HUES64 (cell line): ENCODE measurements at regions not wholly inside any gene's neighbourhood (a gene's known extent, or its start where the extent isn't known, plus 50 kb on each side); places are given as distances from the start of the nearest gene placed in this dataset.
"Not testable (repeated sequence)": the region's sequence is repeated elsewhere in the genome, so short reads cannot be mapped to it uniquely, and the experiment has no call there.

ENCODE experiments used
- H3K27ac ChIP-seq: 2 replicates; pipeline ENCODE4 v1.7.0; 2013; ENCODE audit warnings: low read depth, low read length, inconsistent platforms
- H3K27me3 ChIP-seq: 2 replicates; pipeline ENCODE4 v1.6.1; 2013; ENCODE audit warnings: mild to moderate bottlenecking, low read length; ENCODE audit not compliant: insufficient read depth
- H3K36me3 ChIP-seq: 2 replicates; pipeline ENCODE4 v1.6.1; 2013; ENCODE audit warnings: mild to moderate bottlenecking, low read length; ENCODE audit not compliant: insufficient read depth
- H3K4me1 ChIP-seq: 2 replicates; pipeline ENCODE4 v1.6.1; 2013; ENCODE audit warnings: mild to moderate bottlenecking, low read length, moderate library complexity; ENCODE audit not compliant: insufficient read depth
- H3K4me3 ChIP-seq: 2 replicates; pipeline ENCODE4 v1.5.1; 2013; ENCODE audit warnings: mild to moderate bottlenecking, low read length, moderate library complexity
- H3K9ac ChIP-seq: 2 replicates; pipeline ENCODE4 v1.6.1; 2013; ENCODE audit warnings: mild to moderate bottlenecking, low read depth, low read length
- H3K9me3 ChIP-seq: 2 replicates; pipeline ENCODE4 v1.6.1; 2013; ENCODE audit warnings: low read depth, low read length; ENCODE audit not compliant: insufficient read depth
- WGBS: fragments of 150-250, 120-280 bp; methylation state at CpG from one replicate; pipeline ENCODE4 v1.1.7; 2013; ENCODE audit warnings: missing lambda C conversion rate; 5-methylcytosine and 5-hydroxymethylcytosine counted together

DNA sequence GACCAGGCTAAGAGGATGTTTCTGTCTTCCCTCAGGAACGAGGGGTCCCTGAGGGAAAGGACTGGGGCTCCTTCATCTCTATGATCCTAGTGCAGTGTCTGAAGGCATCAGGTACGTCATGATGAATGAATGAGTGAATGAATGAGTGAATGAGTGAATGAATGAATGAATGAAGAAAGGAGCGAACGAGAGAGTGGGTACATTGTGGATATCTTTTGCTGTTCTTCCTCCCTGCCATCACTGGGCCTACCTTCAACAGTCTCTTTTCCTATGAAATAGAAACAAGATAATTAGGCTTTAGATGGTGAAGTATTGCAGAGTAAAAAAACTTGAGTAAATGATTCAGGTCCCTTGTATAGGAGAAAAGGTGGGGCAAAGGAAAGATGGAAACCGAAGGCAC lies 111.3 kb upstream of the CRHR1 start:
- Histone ChIP-seq H3K4me3 (no peak overlapping the region), H3K9ac (no peak overlapping the region), H3K9me3 (no peaks in the 10 kb centered on the region), H3K27me3 (no peaks in the 10 kb centered on the region), H3K36me3 (no peaks in the 10 kb centered on the region), H3K27ac (no peak overlapping the region), H3K4me1 (no peaks in the 10 kb centered on the region)
- WGBS, result 88% methylated on average over 5 of the region's 5 CpGs

DNA sequence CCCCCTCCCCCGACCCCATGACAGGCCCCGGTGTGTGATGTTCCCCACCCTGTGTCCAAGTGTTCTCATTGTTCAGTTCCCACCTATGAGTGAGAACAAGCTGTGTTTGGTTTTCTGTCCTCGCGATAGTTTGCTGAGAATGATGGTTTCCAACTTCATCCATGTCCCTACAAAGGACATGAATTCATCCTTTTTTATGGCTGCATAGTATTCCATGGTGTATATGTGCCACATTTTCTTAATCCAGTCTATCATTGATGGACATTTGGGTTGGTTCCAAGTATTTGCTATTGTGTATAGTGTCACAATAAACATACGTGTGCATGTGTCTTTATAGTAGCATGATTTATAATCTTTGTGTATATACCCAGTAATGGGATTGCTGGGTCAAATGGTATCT lies 110.4 kb upstream of the CRHR1 start:
- not testable (repeated sequence) for H3K4me3 ChIP-seq, H3K36me3 ChIP-seq, H3K9ac ChIP-seq, H3K9me3 ChIP-seq, H3K27me3 ChIP-seq, H3K27ac ChIP-seq, H3K4me1 ChIP-seq
- 98% methylated on average over 4 of the region's 5 CpGs for WGBS

DNA sequence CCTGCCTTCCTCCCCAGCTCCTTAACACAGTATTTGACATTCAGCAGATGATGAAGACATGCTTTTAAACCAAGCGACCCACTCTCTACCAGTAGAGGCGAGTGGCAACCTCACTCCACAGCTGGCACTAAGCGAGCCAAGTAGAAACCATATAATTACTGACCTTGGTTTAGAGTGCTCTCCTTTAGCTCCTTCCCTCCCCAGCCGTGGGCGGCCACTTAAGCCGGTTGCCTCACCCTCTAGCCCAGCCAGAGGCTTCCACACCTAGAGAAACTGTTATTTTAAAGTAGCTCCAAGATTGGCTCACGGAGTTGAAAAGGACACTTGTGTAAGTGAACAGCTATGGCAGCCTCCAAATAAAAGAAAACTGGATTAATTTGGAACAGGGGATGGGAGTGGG lies 109.1 kb upstream of the CRHR1 start:
- Histone ChIP-seq H3K27ac (no peak overlapping the region), H3K4me1 (no peaks in the 10 kb centered on the region), H3K36me3 (no peaks in the 10 kb centered on the region), H3K9me3 (no peaks in the 10 kb centered on the region), H3K9ac (no peak overlapping the region), H3K27me3 (no peaks in the 10 kb centered on the region), H3K4me3 (no peak overlapping the region)
- 81% methylated on average over 7 of the region's 7 CpGs for WGBS

DNA sequence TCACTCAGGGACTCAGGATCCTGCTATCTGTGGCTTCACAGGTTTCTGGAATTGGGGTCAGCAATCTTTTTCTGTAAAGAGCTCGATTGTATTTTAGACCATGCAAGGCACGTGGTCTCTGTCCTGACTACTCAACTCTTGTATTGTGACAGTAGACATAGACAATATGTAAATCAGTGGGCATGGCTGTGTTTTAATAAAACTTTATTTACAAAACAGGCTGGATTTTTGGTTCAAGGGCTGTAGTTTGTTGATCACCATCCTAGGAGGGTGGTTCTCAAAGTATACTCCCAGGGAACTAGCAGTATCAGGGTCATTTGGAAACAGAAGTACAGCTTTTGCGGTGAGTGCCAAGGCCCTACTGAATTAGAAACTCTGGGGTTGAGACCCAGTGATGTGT lies 108.2 kb upstream of the CRHR1 start:
- Histone ChIP-seq H3K27ac (no peak overlapping the region), H3K9ac (no peak overlapping the region), H3K27me3 (no peaks in the 10 kb centered on the region), H3K4me3 (no peak overlapping the region), H3K4me1 (no peaks in the 10 kb centered on the region), H3K9me3 (no peaks in the 10 kb centered on the region), H3K36me3 (no peaks in the 10 kb centered on the region)
- 86% methylated on average over 3 of the region's 3 CpGs for WGBS

DNA sequence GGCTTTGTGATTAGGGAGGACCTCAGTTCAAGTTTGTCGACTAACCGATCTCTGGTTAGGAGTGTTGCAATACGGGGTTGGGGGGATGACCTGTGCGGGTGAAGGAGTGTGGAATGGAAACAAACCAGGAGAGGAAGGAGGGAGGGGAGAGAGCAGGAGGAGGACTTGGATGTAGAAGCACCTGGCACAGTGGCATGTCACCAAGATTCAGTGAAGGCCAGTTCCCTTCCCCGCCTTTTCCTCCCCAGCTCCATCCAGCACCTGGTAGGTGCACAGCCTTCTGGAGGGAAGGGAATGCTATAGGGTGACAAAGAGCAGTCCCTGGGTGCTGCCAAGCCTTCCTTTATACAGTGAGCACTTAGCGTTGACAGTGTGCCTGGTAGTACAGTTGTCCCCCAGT lies 107.4 kb upstream of the CRHR1 start:
- Histone ChIP-seq H3K9me3 (no peaks in the 10 kb centered on the region), H3K27me3 (no peaks in the 10 kb centered on the region), H3K4me3 (no peak overlapping the region), H3K9ac (no peak overlapping the region), H3K27ac (no peak overlapping the region), H3K36me3 (no peaks in the 10 kb centered on the region), H3K4me1 (peaks cover under 1% of the 10 kb centered on the region; the same call in 1 of the 2 replicates)
- WGBS, result 85% methylated on average over 6 of the region's 6 CpGs

DNA sequence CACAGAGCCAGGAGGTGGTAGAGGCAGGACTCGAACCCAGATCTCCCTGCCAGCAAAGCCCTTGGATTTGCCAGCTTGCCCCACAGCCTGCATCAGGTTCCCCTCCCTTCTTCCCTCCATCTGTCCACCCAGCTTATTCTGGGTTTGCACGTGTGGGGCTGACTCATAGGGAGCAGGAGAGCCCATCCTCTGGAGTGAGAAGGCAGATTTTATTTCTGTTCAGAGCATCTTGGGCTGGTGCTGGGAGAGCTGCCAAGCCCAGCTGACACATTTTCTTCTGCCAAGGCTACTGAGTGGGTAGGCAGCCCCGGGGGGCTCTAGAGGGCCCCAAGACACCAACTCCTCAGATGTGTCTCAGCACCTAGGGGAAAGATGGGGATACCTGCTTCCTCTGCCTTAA lies 106.3 kb upstream of the CRHR1 start:
- 80% methylated on average over 3 of the region's 3 CpGs for WGBS
- Histone ChIP-seq H3K9ac (no peak overlapping the region), H3K4me3 (no peak overlapping the region), H3K27me3 (no peaks in the 10 kb centered on the region), H3K36me3 (no peaks in the 10 kb centered on the region), H3K9me3 (no peaks in the 10 kb centered on the region), H3K4me1 (peaks cover 7% of the 10 kb centered on the region; the same call in 1 of the 2 replicates), H3K27ac (no peak overlapping the region)

DNA sequence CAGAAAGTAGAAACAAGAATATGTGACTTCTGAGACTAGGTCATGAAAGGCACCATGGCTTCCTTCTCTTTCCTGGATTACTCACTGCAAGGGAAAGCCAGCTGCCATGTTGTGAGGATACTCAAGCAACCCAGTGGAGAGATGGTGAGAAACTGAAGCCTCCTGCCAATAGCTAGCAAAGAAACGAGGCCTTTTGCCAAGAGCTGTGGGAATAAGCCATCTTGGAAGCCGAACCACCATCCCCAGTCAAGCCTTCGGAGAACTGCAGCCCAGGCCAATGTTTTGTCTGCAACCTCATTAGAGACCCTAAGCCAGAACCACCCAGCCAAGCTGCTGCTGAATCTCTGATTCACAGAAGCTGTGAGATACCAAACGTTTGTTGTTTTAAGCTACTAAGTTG lies 104.7 kb upstream of the CRHR1 start:
- H3K9ac ChIP-seq, result no peak overlapping the region
- no peak overlapping the region for H3K27ac ChIP-seq
- H3K4me1 ChIP-seq, result peaks cover 7% of the 10 kb centered on the region; the same call in 1 of the 2 replicates
- H3K36me3 ChIP-seq, result no peaks in the 10 kb centered on the region
- 86% methylated on average over 4 of the region's 4 CpGs for WGBS
- no peak overlapping the region for H3K4me3 ChIP-seq
- H3K9me3 ChIP-seq, result no peaks in the 10 kb centered on the region
- H3K27me3 ChIP-seq, result no peaks in the 10 kb centered on the region

DNA sequence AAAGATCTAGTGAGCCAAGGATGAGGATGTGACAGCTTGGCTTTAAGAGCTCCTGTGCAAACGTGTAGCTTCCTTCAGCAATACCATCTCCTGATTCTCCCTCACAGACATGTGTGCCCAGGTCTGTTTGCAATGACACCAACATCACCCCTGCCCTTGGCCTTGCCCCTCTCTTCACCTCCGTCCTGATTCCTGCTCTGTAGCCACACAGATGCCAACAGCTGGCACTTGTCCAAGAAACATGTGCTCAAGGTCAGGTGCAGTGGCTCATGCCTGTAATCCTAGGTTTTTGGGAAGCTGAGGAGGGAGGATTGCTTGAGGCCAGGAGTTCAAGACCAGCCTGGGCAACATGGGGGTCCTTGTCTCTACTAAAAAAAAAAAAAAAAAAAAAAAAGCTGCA lies 103.8 kb upstream of the CRHR1 start:
- Histone ChIP-seq H3K36me3 (no peaks in the 10 kb centered on the region), H3K9ac (no peak overlapping the region), H3K4me3 (no peak overlapping the region), H3K27me3 (no peaks in the 10 kb centered on the region), H3K9me3 (no peaks in the 10 kb centered on the region), H3K27ac (no peak overlapping the region), H3K4me1 (peaks cover 7% of the 10 kb centered on the region; the same call in 1 of the 2 replicates)
- 77% methylated on average over 2 of the region's 2 CpGs for WGBS

DNA sequence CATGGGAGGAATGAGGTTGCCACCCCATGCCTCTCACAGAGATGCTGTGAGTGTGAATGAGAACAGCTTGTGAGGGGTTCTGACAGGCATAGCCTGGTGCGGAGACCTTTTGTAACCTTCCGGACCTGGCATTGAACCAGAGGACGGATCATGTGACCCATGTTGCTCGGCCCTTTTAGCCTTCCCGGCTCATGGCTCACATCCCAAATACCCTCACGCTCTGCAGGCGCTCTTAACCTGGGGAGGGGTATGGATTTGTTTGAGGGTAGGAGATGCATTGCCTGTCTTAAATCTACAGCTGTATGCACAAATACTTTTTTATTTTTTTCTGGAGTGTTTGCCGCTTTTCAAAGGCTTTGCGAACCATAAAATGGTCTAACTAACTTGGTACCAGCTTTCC lies 102.4 kb upstream of the CRHR1 start:
- Histone ChIP-seq H3K9me3 (no peaks in the 10 kb centered on the region), H3K36me3 (no peaks in the 10 kb centered on the region), H3K27ac (no peak overlapping the region), H3K27me3 (no peaks in the 10 kb centered on the region), H3K4me3 (no peak overlapping the region), H3K9ac (no peak overlapping the region), H3K4me1 (peaks cover 7% of the 10 kb centered on the region; the same call in 1 of the 2 replicates)
- 86% methylated on average over 8 of the region's 9 CpGs for WGBS

DNA sequence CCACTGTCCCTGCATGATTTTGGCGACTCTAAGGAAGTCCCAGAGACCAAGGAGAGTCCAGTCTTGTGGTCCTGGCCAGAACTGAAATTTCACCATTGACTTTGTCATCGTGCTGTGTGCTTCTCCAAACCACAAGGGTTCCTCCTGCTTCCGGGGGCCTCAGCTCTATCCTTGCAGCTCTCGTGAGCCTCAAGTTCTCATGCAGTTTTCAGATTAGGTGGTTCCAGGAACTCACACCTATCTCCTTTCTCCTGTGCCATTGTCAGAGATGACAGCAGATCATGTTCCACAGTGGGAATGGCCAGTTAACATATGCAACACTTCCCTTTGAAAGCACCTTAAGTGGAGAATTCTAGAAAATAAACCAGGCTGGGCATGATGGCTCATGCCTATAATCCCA lies 97.9 kb upstream of the CRHR1 start:
- 90% methylated on average over 4 of the region's 4 CpGs for WGBS
- Histone ChIP-seq H3K4me1 (peaks cover 7% of the 10 kb centered on the region; the same call in 1 of the 2 replicates), H3K27ac (no peak overlapping the region), H3K36me3 (no peaks in the 10 kb centered on the region), H3K9ac (no peak overlapping the region), H3K27me3 (peaks cover 6% of the 10 kb centered on the region; the same call in 1 of the 2 replicates), H3K9me3 (no peaks in the 10 kb centered on the region), H3K4me3 (no peak overlapping the region)

DNA sequence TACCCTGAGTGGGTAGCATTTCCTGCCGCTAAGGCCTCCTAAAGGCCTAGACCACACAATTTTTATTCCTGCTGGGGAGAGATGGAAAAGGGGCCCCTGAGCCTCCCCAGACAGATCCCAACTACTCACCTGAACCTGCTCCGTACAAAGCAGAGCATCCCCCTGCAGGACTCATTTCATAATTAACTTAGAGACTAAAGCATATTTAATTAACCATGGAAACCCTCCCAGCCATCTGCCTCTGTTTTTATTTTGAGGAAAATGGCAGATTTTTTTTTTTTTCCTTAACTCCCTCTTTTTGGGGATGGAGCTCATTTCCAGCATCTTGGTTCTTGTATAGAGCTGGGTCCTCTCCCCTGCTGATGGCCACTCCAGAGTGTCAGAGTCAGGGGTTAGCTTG lies 96.5 kb upstream of the CRHR1 start:
- Histone ChIP-seq H3K9me3 (no peaks in the 10 kb centered on the region), H3K36me3 (no peaks in the 10 kb centered on the region), H3K27me3 (peaks cover 6% of the 10 kb centered on the region; the same call in 1 of the 2 replicates), H3K9ac (no peak overlapping the region), H3K4me3 (no peak overlapping the region), H3K27ac (no peak overlapping the region), H3K4me1 (no peaks in the 10 kb centered on the region)
- WGBS, result 93% methylated on average over 1 of the region's 2 CpGs

DNA sequence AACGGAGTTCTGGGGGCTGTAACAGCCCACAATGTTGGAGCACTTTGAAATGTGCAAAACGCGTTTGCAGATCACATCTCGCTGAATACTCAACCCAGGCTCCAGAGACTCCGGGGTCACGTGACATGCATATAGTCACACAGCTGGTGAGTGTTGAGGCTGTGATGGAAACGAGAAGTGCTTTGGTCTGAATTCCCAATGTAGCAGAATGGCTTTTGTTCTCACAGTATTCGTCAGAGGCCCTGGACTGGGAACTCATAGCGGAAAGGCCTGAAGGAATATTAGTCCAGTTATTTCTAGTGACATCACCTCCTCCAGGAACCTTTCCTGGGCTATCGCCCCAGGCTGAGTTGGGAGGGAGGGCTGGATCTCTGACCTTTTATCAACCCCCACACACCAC lies 95.8 kb upstream of the CRHR1 start:
- Histone ChIP-seq H3K4me3 (no peak overlapping the region), H3K27me3 (peaks cover 6% of the 10 kb centered on the region; the same call in 1 of the 2 replicates), H3K9ac (no peak overlapping the region), H3K27ac (no peak overlapping the region), H3K4me1 (no peaks in the 10 kb centered on the region), H3K9me3 (no peaks in the 10 kb centered on the region), H3K36me3 (no peaks in the 10 kb centered on the region)
- 86% methylated on average over 9 of the region's 10 CpGs for WGBS
